ENCODE measurements at regions not wholly inside any gene's neighbourhood (a gene's known extent, or its start where the extent isn't known, plus 50 kb on each side); places are given as distances from the start of the nearest gene placed in this dataset.
"Not testable (repeated sequence)": the region's sequence is repeated elsewhere in the genome, so short reads cannot be mapped to it uniquely, and the experiment has no call there.

- Mint-ChIP-seq H3K27me3 (no peaks in the 10 kb centered on the region), H3K4me3 (no peak overlapping the region), H3K36me3 (no peaks in the 10 kb centered on the region), H3K9me3 (ENCODE audit: low read depth) (no peaks in the 10 kb centered on the region), H3K4me1 (ENCODE audit: low read depth) (no peaks in the 10 kb centered on the region), H3K27ac (no peak overlapping the region)
These were observed 903.9 kb downstream of the UQCRFS1 start for GRCh38 chr19:28309070-28309469.

GRCh38 chr19:28307963-28308362 lies 905.0 kb downstream of the UQCRFS1 start:
- Mint-ChIP-seq H3K36me3 (no peaks in the 10 kb centered on the region), H3K27me3 (no peaks in the 10 kb centered on the region), H3K4me1 (ENCODE audit: low read depth) (no peaks in the 10 kb centered on the region), H3K4me3 (no peak overlapping the region), H3K9me3 (ENCODE audit: low read depth) (no peaks in the 10 kb centered on the region), H3K27ac (no peak overlapping the region)

DNA sequence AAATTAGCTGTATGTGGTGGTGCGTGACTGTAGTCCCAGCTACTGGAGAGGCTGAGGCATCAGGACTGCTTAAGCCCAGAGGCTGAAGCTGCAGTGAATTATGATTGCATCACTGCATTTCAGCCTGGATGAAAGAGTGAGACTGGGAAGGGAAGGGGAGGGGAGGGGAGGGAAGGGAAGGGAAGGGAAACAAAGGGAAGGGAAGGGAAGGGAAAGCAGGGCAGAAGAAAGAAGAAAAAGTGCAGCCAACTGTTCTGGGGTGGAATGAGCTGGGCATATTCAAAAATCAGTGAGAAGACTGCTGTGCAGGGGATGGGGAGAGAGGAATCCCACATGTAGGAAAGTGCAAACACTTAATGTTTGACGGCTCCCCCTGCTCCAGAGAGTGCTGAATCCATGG lies 905.5 kb downstream of the UQCRFS1 start:
- H3K27ac Mint-ChIP-seq: no peak overlapping the region
- no peaks in the 10 kb centered on the region for H3K4me1 Mint-ChIP-seq (ENCODE audit: low read depth)
- no peaks in the 10 kb centered on the region for H3K36me3 Mint-ChIP-seq
- no peaks in the 10 kb centered on the region for H3K9me3 Mint-ChIP-seq (ENCODE audit: low read depth)
- no peak overlapping the region for H3K4me3 Mint-ChIP-seq
- no peaks in the 10 kb centered on the region for H3K27me3 Mint-ChIP-seq

DNA sequence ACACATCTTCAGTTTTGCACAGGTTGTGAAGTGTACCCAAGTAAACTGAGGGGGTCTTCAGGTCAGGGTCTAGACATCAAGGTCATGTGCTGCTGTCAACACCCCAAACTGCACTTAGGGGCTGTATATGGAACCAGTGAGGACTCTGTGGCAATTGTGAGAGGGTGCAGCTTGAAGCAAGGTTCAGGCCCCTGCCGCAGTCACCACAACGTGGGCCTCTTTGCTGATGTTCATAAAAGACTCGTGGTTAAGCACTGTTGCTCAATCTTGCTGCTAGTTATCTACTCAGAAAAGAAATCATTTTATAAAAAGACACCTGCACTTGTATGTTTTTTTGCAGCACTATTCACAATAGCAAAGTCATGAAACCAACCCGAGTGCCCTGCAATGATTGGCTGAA lies 907.4 kb downstream of the UQCRFS1 start:
- Mint-ChIP-seq H3K27me3 (no peaks in the 10 kb centered on the region), H3K36me3 (no peaks in the 10 kb centered on the region), H3K4me1 (ENCODE audit: low read depth) (no peaks in the 10 kb centered on the region), H3K9me3 (ENCODE audit: low read depth) (no peaks in the 10 kb centered on the region), H3K4me3 (no peak overlapping the region), H3K27ac (no peak overlapping the region)

DNA sequence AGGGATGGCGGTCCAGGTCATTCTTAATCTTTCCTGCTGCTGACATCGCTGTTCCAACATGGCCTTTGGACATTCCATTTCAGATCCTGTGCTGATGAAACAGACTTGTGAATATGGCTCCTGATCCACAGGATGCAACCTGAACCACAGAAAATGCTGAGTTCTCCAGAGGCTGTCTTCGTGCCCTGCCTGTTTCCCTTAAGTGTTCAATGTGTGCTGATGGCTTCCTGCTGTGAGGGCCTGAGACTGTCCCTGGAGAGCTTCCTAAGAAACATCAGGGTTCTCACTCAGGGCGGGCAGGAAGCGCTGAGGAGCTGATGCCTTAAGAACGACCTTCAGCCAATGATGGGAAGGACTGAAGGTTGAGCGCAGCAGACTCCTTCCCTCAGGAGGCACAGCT lies 909.4 kb downstream of the UQCRFS1 start:
- Mint-ChIP-seq H3K4me1 (ENCODE audit: low read depth) (no peaks in the 10 kb centered on the region), H3K27me3 (no peaks in the 10 kb centered on the region)

DNA sequence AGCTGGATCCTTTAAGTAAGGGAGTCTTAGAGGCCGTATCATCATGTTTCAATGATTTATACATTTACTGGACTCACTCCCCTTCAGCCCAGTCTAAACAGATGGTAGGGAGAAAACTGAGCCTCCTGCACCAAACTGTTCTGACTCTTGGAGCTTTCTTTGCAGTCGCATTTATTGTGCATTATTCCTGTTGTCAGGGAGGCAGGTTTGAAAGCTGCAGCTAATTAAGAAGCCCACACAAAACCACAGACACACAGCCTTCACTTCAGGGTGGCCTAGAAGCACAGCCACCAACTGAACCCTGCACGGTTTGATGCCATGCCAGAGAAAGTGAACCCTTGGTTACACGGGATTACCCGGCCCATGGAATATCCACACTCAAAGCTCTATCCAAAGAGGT lies 911.0 kb downstream of the UQCRFS1 start:
- no peaks in the 10 kb centered on the region for H3K4me1 Mint-ChIP-seq (ENCODE audit: low read depth)
- no peaks in the 10 kb centered on the region for H3K27me3 Mint-ChIP-seq
- no peak overlapping the region for H3K27ac Mint-ChIP-seq
- no peaks in the 10 kb centered on the region for H3K36me3 Mint-ChIP-seq
- H3K4me3 Mint-ChIP-seq: no peak overlapping the region
- H3K9me3 Mint-ChIP-seq (ENCODE audit: low read depth): no peaks in the 10 kb centered on the region

More for the DNA sequence above, 909.4 kb downstream of the UQCRFS1 start:
- Mint-ChIP-seq H3K4me3 (no peak overlapping the region), H3K9me3 (ENCODE audit: low read depth) (no peaks in the 10 kb centered on the region), H3K36me3 (no peaks in the 10 kb centered on the region), H3K27ac (no peak overlapping the region)

- Mint-ChIP-seq H3K27ac (no peak overlapping the region), H3K27me3 (no peaks in the 10 kb centered on the region), H3K36me3 (no peaks in the 10 kb centered on the region), H3K4me3 (no peak overlapping the region), H3K9me3 (ENCODE audit: low read depth) (no peaks in the 10 kb centered on the region), H3K4me1 (ENCODE audit: low read depth) (no peaks in the 10 kb centered on the region)
These were observed 911.5 kb downstream of the UQCRFS1 start for GRCh38 chr19:28301463-28301862.

GRCh38 chr19:28299649-28300048 lies 913.3 kb downstream of the UQCRFS1 start:
- Mint-ChIP-seq H3K4me1 (ENCODE audit: low read depth) (no peaks in the 10 kb centered on the region), H3K27ac (no peak overlapping the region), H3K36me3 (no peaks in the 10 kb centered on the region), H3K9me3 (ENCODE audit: low read depth) (peaks cover 11% of the 10 kb centered on the region), H3K27me3 (no peaks in the 10 kb centered on the region), H3K4me3 (no peak overlapping the region)

DNA sequence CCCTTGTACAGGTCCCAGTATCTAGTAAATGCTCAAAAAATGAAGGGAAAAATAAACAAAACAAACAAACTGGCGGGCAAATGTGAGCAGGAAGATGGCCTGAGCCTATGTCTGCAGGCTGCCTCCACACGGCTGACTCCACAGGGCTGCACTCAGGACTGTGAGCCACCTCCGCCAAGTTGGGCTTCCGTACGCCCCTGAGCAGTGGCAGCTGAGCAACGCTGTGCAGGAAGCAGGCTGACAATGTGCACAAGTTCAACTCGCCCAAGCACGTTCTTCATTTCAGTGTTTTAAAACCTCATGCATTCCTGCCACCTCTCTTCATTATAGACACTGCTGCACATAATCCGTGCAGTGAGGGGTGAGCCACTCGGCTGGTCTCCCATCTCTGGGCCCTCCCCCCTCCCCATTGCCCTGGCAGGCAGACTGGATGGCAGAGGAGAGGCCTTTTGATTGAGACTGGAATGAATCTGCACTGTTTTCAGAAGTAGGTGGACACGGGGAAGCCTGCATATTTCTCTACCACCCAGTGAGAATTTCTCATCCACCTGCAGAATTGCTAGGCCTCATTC lies 915.3 kb downstream of the UQCRFS1 start:
- Mint-ChIP-seq H3K27me3 (no peaks in the 10 kb centered on the region), H3K9me3 (ENCODE audit: low read depth) (peaks cover 11% of the 10 kb centered on the region), H3K27ac (no peak overlapping the region), H3K4me3 (no peak overlapping the region), H3K36me3 (no peaks in the 10 kb centered on the region), H3K4me1 (ENCODE audit: low read depth) (no peaks in the 10 kb centered on the region)

GRCh38 chr19:28297036-28297435 lies 915.9 kb downstream of the UQCRFS1 start:
- no peaks in the 10 kb centered on the region for H3K36me3 Mint-ChIP-seq
- no peak overlapping the region for H3K4me3 Mint-ChIP-seq
- H3K9me3 Mint-ChIP-seq (ENCODE audit: low read depth): peaks cover 11% of the 10 kb centered on the region
- H3K27me3 Mint-ChIP-seq: no peaks in the 10 kb centered on the region
- no peak overlapping the region for H3K27ac Mint-ChIP-seq
- H3K4me1 Mint-ChIP-seq (ENCODE audit: low read depth): no peaks in the 10 kb centered on the region

DNA sequence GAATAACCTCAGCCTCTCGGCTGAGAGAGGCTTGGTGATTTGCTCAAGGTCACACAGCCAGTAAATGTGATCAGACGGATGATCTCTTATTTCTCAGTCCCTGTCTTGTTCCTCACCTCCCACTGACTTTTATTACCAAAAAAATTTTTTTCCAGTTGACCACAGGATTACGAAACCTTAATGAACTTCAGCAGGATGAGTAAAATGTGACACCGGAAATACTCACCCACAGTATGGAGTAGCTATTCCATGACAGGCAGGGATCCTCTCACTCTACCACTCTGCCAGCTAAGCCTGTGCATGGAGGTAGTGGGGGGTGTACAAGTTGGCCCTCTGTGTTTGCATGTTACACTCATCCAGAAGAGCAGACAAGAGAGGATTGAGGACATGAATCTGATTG lies 916.4 kb downstream of the UQCRFS1 start:
- no peak overlapping the region for H3K27ac Mint-ChIP-seq
- no peaks in the 10 kb centered on the region for H3K27me3 Mint-ChIP-seq
- H3K36me3 Mint-ChIP-seq: no peaks in the 10 kb centered on the region
- H3K4me1 Mint-ChIP-seq (ENCODE audit: low read depth): no peaks in the 10 kb centered on the region
- H3K4me3 Mint-ChIP-seq: no peak overlapping the region
- peaks cover 11% of the 10 kb centered on the region for H3K9me3 Mint-ChIP-seq (ENCODE audit: low read depth)

- H3K4me3 Mint-ChIP-seq; H3K36me3 Mint-ChIP-seq; H3K27ac Mint-ChIP-seq; H3K4me1 Mint-ChIP-seq (ENCODE audit: low read depth); H3K27me3 Mint-ChIP-seq: not testable (repeated sequence)
- peaks cover 11% of the 10 kb centered on the region for H3K9me3 Mint-ChIP-seq (ENCODE audit: low read depth)
These were observed 918.0 kb downstream of the UQCRFS1 start for GRCh38 chr19:28294975-28295374.

GRCh38 chr19:28294395-28294794 lies 918.6 kb downstream of the UQCRFS1 start:
- Mint-ChIP-seq H3K27ac (no peak overlapping the region), H3K36me3 (no peaks in the 10 kb centered on the region), H3K27me3 (no peaks in the 10 kb centered on the region), H3K4me3 (no peak overlapping the region), H3K4me1 (ENCODE audit: low read depth) (no peaks in the 10 kb centered on the region), H3K9me3 (ENCODE audit: low read depth) (peaks cover 11% of the 10 kb centered on the region)

- peaks cover 11% of the 10 kb centered on the region for H3K9me3 Mint-ChIP-seq (ENCODE audit: low read depth)
- H3K4me3 Mint-ChIP-seq: no peak overlapping the region
- H3K36me3 Mint-ChIP-seq: no peaks in the 10 kb centered on the region
- H3K27ac Mint-ChIP-seq: no peak overlapping the region
- peaks cover 3% of the 10 kb centered on the region for H3K4me1 Mint-ChIP-seq (ENCODE audit: low read depth)
- no peaks in the 10 kb centered on the region for H3K27me3 Mint-ChIP-seq
These were observed 919.3 kb downstream of the UQCRFS1 start for GRCh38 chr19:28293685-28294084.

DNA sequence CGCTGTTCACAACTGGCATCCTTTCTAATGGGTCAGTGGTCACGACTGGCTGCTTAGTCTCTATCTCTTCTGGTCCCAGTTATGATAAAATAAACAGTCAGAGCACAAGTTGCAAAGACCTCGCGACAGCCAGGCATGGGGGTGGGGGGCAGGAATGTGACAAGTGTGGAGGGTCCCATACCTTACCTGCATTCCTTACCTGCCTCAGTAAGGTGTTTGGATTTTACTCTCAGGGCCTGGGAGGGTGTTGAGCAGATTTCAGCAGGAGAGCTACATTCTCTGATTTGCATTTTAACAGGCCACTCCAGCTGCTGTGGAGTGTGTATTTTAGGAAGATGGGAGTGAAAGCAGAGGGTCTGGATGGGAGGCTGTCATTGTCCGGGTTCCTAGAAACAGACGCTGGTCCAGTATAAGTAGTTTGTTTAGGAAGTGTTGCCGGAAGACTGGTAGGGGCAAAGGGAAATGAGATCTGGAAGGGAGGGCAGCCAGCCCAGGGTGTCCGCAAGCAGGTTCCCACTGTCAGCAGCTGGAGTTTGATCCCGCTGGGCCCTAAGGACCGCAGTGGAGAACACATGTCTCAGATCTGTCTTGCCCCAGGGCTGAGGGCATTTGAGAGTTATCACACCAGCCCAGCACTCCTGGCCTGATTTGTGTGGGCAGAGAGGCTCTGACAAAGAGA lies 920.0 kb downstream of the UQCRFS1 start:
- H3K36me3 Mint-ChIP-seq: no peaks in the 10 kb centered on the region
- H3K4me1 Mint-ChIP-seq (ENCODE audit: low read depth): peaks cover 3% of the 10 kb centered on the region
- no peak overlapping the region for H3K27ac Mint-ChIP-seq
- no peaks in the 10 kb centered on the region for H3K27me3 Mint-ChIP-seq
- no peak overlapping the region for H3K4me3 Mint-ChIP-seq
- H3K9me3 Mint-ChIP-seq (ENCODE audit: low read depth): peaks cover 11% of the 10 kb centered on the region

GRCh38 chr19:28291874-28292273 lies 921.1 kb downstream of the UQCRFS1 start:
- Mint-ChIP-seq H3K4me3 (no peak overlapping the region), H3K9me3 (ENCODE audit: low read depth) (peaks cover 11% of the 10 kb centered on the region), H3K27ac (no peak overlapping the region), H3K27me3 (no peaks in the 10 kb centered on the region), H3K4me1 (ENCODE audit: low read depth) (peaks cover 11% of the 10 kb centered on the region), H3K36me3 (peaks cover 2% of the 10 kb centered on the region)

All from activated naive CD8-positive, alpha-beta T cell (primary cell).